Natural killer cell (primary cell): ENCODE measurements at regions not wholly inside any gene's neighbourhood (a gene's known extent, or its start where the extent isn't known, plus 50 kb on each side); places are given as distances from the start of the nearest gene placed in this dataset.

Source experiments
- ATAC-seq, 3 donors: fragments of 150-1000 bp in 2 of 3; fragments of 200-7000 bp in 1 of 3; cut with Tn5 transposase; 1 replicate in 1 of 3; 2 replicates in 2 of 3; pipeline ENCODE4 v1.10.0; 2021; ENCODE audit warnings: mild to moderate bottlenecking in 2 of 3, moderate library complexity in 2 of 3
- DNase-seq, 2 donors: peaks; one replicate each; pipeline versions ENCODE4 v3.0.0 to v3.0.0-alpha.2; 2013 to 2021; ENCODE audit warnings: mixed read lengths in 1 of 2
- H3K27ac ChIP-seq: one replicate; pipeline ENCODE4 v1.5.1; 2013; ENCODE audit warnings: mild to moderate bottlenecking, low read length
- H3K27me3 ChIP-seq: one replicate; pipeline ENCODE4 v1.6.1; 2013; ENCODE audit warnings: low read length; ENCODE audit not compliant: control insufficient read depth, insufficient read depth
- H3K36me3 ChIP-seq: one replicate; pipeline ENCODE4 v1.6.1; 2013; ENCODE audit warnings: low read length; ENCODE audit not compliant: control insufficient read depth, insufficient read depth
- H3K4me1 ChIP-seq: one replicate; pipeline ENCODE4 v1.6.1; 2013; ENCODE audit warnings: low read length; ENCODE audit not compliant: control insufficient read depth, insufficient read depth
- H3K4me3 ChIP-seq: one replicate; pipeline ENCODE4 v1.5.1; 2013; ENCODE audit warnings: low read length
- H3K9me3 ChIP-seq: one replicate; pipeline ENCODE4 v1.6.1; 2013; ENCODE audit warnings: low read length; ENCODE audit not compliant: control insufficient read depth, insufficient read depth
- H3K27ac Mint-ChIP-seq, 2 donors: one replicate each; pipeline ENCODE4 v1.8.0; 2022; ENCODE audit warnings: mild to moderate bottlenecking in 2 of 2, mixed read lengths in 2 of 2, moderate library complexity in 1 of 2
- H3K27me3 Mint-ChIP-seq, 2 donors: one replicate each; pipeline ENCODE4 v1.8.0; 2022; ENCODE audit warnings: low read depth in 2 of 2, mixed read lengths in 2 of 2
- H3K36me3 Mint-ChIP-seq: one replicate; pipeline ENCODE4 v1.8.0; 2022; ENCODE audit warnings: mixed read lengths
- H3K4me1 Mint-ChIP-seq, 2 donors: one replicate each; pipeline ENCODE4 v1.8.0; 2022; ENCODE audit warnings: mixed read lengths in 2 of 2
- H3K4me3 Mint-ChIP-seq: one replicate; pipeline ENCODE4 v1.8.0; 2022; ENCODE audit warnings: mild to moderate bottlenecking, moderate library complexity, mixed read lengths
- H3K9me3 Mint-ChIP-seq, 2 donors: one replicate each; pipeline ENCODE4 v1.8.0; 2022; ENCODE audit warnings: mixed read lengths in 2 of 2
- WGBS: methylation state at CpG from one replicate; pipeline ENCODE4 v1.1.7; 2013; ENCODE audit warnings: missing lambda C conversion rate; ENCODE audit not compliant: insufficient coverage; 5-methylcytosine and 5-hydroxymethylcytosine counted together
- intact Hi-C: fragments of 100-400 bp; cut with micrococcal nuclease; formaldehyde crosslinking; loops from one replicate; pipeline ENCODE4 v1.14.2; 2022
- TF ChIP-seq, protein P1 (sequence below): fragments of 200-600 bp; IDR thresholded peaks from one replicate; pipeline ENCODE4 v1.8.0; 2022; ENCODE audit warnings: antibody characterized with exemption

DNA sequence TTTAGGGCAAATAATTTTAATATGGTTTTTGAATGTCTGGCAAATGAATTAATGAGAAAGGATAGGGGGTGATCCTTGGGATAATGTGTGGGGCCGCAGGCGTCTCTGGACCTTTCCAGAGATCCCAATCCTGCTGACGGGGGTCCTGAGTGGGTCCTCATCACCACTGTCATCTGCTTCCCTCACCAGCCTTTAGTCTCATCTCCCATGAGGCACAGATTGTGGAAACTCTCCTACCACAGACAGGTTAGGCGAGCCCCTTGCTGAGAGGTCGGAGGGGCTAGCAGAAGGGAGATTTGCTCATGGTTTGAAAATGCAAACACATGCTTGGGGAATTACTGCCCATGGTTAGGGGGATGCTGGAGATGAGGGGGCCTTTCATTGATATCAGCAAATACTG is 484.6 kb downstream of the RPS24 start:
- TF ChIP-seq, protein P1, sequence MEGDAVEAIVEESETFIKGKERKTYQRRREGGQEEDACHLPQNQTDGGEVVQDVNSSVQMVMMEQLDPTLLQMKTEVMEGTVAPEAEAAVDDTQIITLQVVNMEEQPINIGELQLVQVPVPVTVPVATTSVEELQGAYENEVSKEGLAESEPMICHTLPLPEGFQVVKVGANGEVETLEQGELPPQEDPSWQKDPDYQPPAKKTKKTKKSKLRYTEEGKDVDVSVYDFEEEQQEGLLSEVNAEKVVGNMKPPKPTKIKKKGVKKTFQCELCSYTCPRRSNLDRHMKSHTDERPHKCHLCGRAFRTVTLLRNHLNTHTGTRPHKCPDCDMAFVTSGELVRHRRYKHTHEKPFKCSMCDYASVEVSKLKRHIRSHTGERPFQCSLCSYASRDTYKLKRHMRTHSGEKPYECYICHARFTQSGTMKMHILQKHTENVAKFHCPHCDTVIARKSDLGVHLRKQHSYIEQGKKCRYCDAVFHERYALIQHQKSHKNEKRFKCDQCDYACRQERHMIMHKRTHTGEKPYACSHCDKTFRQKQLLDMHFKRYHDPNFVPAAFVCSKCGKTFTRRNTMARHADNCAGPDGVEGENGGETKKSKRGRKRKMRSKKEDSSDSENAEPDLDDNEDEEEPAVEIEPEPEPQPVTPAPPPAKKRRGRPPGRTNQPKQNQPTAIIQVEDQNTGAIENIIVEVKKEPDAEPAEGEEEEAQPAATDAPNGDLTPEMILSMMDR = no peak
- Histone ChIP-seq H3K36me3 (no peaks in the 10 kb centered on the region), H3K4me3 (no peak overlapping the region), H3K27me3 (no peaks in the 10 kb centered on the region), H3K9me3 (no peaks in the 10 kb centered on the region), H3K4me1 (no peaks in the 10 kb centered on the region), H3K27ac (no peak overlapping the region)
- ATAC-seq (no peak), DNase-seq (no peak)
- intact Hi-C loops = no loop called here
- no peaks in the 10 kb centered on the region for H3K36me3 Mint-ChIP-seq
- peaks cover 8 to 11% of the 10 kb centered on the region in 2 donors for H3K27me3 Mint-ChIP-seq
- no peaks in the 10 kb centered on the region for H3K4me1 Mint-ChIP-seq
- no peak overlapping the region for H3K4me3 Mint-ChIP-seq
- H3K27ac Mint-ChIP-seq = no peak overlapping the region
- H3K9me3 Mint-ChIP-seq = no peaks in the 10 kb centered on the region
- 88% methylated on average over 5 of the region's 5 CpGs for WGBS

DNA sequence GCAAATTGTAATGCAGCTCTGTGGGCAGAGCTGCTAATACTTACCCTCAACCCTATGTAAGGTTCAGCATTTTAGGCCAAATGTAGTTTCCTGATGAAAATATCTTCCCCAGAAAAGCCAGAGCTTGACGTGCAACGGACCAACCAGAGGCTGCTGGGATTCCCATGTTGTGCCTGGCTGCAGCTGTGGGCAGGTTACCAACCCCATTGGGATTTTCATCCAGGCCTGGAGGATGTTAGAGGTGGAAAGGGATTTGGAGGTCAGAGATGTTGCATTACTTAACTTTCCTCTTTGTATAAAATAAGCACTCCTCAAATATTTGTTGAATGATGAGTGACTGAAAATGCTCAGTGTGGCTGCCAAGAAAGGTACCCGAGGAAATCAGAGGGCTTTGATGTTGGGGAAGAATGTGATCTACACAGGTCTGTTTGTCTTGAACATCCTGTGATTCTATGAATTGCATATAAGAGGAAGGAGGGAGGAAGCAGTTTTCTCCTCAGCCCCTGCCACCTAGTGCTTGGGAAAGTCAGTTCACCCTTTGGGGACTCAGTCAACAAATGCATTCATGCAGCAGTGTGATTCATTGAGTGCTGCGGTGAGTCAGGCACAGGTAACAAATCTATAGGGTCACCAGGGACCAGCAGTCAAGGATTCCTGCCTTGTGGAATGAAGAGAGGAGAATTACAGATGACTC is 487.2 kb downstream of the RPS24 start:
- intact Hi-C loops = no loop called here
- Mint-ChIP-seq H3K27me3 (peaks cover 8 to 21% of the 10 kb centered on the region in 2 donors), H3K9me3 (no peaks in the 10 kb centered on the region), H3K4me3 (no peak overlapping the region), H3K27ac (no peak overlapping the region), H3K4me1 (no peaks in the 10 kb centered on the region), H3K36me3 (no peaks in the 10 kb centered on the region)
- Histone ChIP-seq H3K27me3 (no peaks in the 10 kb centered on the region), H3K36me3 (no peaks in the 10 kb centered on the region), H3K9me3 (no peaks in the 10 kb centered on the region), H3K4me3 (no peak overlapping the region), H3K27ac (no peak overlapping the region), H3K4me1 (no peaks in the 10 kb centered on the region)
- 61% methylated on average over 4 of the region's 4 CpGs for WGBS
- peak in 1 of 2 donors; percentile 15 for DNase-seq
- TF ChIP-seq, protein P1 = no peak
- no peak for ATAC-seq

DNA sequence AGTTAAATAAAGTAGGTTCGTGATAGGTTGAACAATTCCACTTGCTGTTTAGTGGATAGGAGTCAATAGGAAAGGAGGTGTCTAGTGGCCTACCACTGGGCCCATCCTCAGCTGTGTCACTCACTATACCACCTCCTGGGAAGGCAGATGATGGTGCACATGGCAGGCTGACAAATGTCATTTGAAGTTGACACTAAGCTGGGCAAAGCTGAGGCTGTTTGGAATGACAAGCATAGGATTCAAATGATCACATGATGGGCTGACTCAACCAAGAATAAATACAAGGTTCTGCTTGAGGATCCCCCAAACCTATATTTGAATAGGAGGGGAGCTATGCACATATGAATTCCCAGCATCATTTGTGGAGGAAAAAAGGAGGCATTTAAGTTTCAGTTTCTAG is 489.8 kb downstream of the RPS24 start:
- DNase-seq (no peak), ATAC-seq (no peak)
- Mint-ChIP-seq H3K9me3 (no peaks in the 10 kb centered on the region), H3K4me3 (no peak overlapping the region), H3K27ac (no peak overlapping the region), H3K27me3 (peaks cover 7 to 11% of the 10 kb centered on the region in 2 donors), H3K4me1 (no peaks in the 10 kb centered on the region), H3K36me3 (no peaks in the 10 kb centered on the region)
- no peak overlapping the region for H3K4me3 ChIP-seq
- no peaks in the 10 kb centered on the region for H3K9me3 ChIP-seq
- H3K36me3 ChIP-seq = no peaks in the 10 kb centered on the region
- no peaks in the 10 kb centered on the region for H3K27me3 ChIP-seq
- TF ChIP-seq, protein P1 = no peak
- no peak overlapping the region for H3K27ac ChIP-seq
- 100% methylated on average over 1 of the region's 1 CpG for WGBS
- no peaks in the 10 kb centered on the region for H3K4me1 ChIP-seq
- intact Hi-C loops = no loop called here

DNA sequence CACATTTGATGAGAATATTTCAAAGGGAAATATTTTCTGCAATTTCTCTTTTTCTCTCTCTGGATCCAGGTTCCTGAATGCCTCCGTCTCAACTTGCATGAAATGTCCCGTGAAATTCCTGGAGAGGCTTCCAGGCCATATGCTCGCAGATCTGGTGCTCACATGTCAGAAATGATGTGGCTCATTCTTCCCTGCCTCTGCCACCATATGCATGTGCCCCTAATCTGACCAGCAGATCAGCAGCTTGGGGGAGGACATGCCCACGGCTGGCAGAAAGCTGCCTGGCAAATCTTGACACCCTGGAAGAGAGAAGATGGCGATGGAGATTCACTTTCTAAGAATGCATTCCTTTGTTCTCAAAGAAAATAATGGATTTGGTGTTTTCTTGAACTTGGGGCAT is 490.7 kb downstream of the RPS24 start:
- Histone ChIP-seq H3K4me3 (no peak overlapping the region), H3K36me3 (no peaks in the 10 kb centered on the region), H3K9me3 (no peaks in the 10 kb centered on the region), H3K27me3 (no peaks in the 10 kb centered on the region), H3K27ac (no peak overlapping the region), H3K4me1 (no peaks in the 10 kb centered on the region)
- Mint-ChIP-seq H3K36me3 (no peaks in the 10 kb centered on the region), H3K4me3 (no peak overlapping the region), H3K9me3 (no peaks in the 10 kb centered on the region), H3K27ac (no peak overlapping the region), H3K27me3 (peaks cover 1 to 10% of the 10 kb centered on the region in 2 donors), H3K4me1 (no peaks in the 10 kb centered on the region)
- TF ChIP-seq, protein P1 = no peak
- 85% methylated on average over 5 of the region's 5 CpGs for WGBS
- intact Hi-C loops = no loop called here
- no peak for DNase-seq
- no peak for ATAC-seq
